GM21528 (cell line): ENCODE measurements at regions not wholly inside any gene's neighbourhood (a gene's known extent, or its start where the extent isn't known, plus 50 kb on each side); places are given as distances from the start of the nearest gene placed in this dataset.

Experiments used
- ATAC-seq: cut with Tn5 transposase; IDR thresholded peaks from one replicate; pipeline ENCODE4 v1.9.1; 2021; ENCODE audit warnings: mild to moderate bottlenecking, moderate library complexity; ENCODE audit not compliant: unreplicated experiment, low FRiP score

DNA sequence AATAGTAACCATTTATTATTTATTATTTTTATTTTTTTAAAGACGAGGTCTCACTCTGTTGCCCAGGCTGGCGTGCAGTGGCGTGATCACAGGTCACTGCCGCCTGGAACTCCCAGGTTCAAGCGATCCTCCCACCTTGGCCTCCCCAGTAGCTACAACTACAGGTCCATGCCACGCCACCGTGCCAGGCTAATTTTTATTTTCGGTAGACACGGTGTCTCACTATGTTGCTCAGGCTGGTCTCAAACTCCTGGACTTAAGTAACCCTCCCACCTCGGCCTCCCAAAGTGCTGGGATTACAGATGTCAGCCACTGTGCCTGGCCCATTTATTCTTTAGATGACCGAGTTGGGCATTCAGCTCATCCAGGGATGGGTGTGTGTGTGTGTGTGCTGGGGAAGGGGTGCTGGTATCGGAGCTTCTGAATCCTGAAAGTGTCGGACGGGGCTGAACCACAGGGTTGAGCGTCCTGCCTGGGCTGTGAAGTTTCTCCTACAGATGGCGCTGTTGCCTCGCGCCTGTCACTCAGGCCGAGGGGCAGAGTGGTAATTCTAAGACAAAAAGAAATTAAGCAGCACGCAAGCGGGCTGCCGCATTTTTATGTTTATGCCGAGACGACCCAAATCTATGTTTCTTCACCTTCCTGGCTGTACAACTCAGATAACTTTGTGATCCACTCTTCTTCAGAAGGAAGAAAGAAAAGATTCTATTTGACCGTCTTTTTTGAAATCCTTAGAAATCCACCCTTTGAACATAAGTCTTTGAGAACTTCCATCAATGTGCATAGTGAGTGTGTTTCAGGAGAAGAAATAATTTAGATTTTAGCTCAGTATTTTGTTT, 252.8 kb downstream of the CDH26 start:
- no peak for ATAC-seq

DNA sequence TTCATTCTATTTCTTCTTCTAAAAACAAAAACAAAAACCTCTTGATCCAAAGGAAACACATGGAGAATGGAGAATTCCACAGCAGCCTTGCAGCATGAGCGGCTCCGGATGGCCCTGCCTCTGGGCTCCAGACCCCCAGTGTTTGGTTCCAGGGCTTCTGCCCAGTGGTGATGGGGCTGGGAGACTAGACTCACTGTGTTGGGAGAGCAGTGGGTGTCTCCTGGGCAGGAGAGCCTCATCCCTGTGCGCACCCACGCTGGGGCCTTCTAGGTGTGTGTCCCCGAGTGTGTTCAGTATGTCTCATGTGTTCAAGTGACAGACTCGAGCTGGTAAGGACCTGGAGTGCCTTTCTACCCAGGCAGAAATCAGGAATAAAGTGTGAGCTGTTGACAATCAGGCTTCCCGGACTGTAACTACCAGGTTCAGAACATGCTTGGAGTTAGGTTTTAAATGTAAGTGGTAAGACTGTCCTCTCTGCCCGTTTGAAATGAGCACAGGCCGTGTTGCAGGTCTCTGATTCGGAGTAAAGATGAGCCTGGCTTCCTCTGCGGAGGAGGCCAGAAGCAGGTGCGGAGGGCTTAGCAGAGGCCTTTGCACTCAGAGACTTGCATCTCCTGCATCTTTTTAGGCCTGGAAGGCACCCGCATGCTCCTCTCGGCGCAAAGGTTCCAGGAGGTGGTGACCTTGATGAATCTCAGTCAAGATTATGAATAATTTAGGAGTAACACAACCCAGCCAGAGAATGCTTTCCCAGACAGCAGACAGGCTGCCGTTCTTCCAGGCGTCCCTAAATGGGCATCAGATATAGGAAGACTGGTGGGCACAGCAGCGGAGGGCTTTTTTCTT, 253.6 kb downstream of the CDH26 start:
- no peak for ATAC-seq

DNA sequence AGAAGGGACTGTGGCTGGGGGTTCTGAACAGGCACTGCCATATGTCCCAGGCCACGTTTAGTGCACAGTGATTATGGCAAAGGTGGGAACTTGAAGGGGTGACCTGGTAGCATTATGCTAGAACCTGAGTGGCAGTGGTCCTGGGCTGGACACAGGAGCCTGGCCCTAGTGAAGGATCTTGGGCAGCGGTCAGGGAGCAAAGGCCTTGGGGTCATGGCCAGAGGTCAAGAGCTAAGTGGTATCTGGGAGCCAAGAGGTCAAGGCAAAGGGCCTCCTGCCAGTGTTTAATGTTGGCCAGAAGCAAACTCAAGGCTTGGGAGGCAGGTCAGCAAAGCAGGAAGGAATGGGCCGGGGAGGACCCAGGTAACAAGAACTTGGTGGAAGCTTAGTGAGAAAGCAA, 254.5 kb downstream of the CDH26 start:
- no peak for ATAC-seq

DNA sequence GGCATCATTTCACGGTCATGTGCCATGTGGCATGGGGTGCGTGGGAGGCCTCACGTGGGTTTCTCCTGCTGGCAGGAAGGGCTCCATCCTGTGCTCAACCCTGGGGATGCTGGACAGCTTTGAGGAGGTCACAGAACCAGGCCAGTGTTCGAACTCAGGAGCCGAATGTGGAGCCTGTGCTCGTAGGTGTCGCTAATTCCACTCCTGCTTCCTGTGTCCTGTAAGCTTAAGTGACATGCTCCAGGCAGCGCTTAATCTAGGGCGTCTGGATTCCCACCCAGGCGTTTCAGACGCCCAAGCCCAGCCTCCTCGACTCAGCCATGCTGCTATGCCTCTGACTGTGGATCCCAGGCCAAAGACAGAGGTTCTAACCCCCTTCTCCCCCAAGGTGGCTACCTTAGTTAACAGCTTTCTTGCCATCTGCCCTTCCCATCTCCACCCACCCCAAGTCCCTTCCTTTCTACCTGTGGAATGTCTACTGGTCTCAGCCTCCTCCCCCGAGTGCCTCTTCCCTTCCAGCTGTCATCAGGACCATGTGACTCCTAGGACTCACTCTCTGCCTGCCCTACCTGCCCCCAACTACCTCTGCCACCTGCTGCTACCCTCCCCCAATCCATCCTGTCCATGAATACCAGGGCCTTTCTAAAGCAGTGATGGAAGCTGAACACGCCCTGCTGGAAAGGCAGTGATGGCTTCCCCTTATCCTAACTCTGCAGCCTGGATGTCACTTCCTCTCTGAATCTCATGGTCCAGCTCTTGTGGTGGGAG, 255.1 kb downstream of the CDH26 start:
- no peak for ATAC-seq

DNA sequence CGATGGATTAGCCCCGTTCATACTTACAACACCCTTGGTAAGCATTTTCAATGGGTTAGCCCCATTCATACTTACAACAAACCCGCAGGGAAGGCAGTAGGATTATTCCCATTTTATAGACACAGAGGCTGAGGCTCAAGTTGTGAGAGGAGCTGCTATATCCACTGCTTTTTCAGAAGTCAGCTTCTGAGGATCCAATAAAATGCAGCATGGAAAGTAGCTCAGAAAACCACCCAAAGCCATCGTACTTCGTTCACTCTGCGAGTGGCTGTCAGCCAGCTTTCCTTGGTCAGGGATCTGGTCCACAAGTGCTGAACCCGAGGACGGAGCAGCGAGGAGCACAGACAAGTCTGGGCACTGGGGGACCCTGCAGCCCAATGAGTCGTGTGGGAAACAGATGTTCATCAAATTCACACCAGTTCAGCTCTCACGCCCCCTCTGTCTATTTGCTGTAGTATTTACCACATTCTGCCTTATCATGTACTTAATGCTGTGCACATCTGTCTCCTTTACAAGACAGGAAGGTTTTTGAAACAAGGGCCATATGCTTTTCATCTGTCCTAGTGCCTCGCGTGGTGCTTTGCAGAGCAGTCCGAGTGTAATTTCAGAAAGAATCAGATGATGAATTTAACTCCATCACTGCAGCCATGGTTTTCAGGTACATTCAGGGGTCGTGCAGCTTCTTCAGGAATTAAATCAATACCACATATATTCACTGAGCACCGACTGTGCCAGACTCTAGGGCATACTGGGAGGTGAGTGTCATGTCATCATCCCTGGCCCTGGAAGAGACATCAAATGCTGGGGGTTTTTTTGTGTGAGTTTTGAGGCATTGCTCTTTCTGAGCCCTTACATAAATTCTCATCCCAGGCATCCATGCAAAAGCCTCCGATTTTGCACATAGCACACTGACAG, 256.9 kb downstream of the CDH26 start:
- ATAC-seq, result no peak

DNA sequence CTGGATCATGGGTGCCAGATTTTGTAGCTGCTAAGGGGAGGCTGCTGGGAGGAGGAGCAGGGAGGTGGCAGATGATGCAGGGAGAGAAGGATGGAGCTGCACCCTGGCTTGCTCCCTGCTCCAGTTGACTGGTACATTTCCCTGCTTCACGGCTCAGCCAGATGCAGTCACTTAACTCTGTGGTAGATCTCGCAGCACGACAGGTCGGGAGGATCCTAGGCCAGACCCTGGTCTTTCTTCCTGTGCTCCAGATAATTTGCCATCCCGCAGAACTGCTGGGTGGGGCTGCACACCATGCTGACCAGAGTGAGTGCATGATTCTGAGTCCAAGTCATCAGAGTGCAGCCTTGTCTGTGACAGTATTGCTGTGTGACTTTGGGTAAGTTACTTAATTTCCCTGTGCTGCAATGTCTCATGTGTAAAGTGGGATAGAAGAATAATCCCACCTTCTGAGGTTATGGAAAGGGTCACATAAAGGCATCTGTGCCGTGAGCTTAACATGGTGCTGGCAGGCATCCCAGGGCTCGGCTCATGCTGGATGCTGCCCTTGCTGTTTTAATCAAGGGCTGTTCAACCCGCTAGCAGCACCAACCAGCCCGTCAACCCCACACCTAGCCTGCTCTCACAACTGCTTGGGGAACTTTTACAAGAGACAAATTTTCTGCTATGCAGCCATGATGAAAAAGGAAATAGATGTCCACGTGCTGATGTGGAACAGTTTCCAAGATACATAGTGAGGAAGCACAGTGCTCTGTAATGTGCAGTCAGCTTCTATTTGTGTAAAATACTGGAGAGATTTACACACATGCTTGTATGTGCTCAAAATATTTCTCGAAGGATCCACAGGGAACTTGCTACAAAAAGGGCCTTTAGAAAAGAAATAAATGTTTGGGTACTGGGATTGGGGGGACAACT, 257.9 kb downstream of the CDH26 start:
- ATAC-seq, result no peak

DNA sequence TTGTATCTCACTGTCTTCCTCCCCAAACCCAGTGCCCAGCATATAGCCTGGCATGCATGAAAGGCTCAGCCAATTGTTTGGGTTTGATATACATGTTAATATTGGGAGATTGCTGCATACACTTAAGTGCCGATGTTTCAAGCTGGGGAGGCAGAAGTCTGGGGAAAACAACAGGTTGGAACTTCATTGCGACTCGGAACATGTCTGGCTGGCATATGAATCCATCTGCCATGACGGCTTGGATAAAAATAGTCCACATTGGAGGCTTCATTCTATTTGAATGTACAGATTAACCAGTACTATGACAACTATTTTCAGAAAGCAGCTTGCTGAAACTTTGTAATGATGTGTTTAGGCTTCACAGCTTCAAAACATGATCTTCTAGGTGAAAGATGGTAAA, 261.0 kb downstream of the CDH26 start:
- no peak for ATAC-seq

DNA sequence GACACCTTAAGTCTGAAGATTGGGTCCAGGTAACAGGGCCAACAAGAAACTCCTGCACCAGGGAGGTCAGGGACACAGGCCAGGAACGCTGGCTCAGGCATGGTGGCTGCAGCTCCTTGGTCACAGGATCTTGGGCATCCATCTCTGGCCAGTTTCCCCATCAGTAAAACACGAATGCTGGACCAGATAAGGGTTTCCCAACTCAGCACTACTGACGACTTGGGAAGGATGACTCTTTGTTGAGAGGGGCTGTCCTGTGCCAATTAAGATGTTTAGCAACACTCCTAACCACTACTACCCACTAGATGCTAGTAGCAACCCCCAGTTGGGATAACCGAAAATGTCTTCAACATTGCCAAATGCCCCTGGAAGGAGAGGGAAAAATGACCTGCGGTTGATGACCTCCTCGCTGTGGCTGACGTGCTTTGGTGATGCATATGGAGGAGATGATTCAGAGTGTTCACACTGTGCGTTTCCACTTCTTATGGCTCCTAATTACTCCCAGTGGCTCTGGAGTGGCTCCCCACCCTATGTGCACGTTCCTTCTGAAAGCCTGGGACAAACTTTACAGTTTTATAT, 261.9 kb downstream of the CDH26 start:
- no peak for ATAC-seq

DNA sequence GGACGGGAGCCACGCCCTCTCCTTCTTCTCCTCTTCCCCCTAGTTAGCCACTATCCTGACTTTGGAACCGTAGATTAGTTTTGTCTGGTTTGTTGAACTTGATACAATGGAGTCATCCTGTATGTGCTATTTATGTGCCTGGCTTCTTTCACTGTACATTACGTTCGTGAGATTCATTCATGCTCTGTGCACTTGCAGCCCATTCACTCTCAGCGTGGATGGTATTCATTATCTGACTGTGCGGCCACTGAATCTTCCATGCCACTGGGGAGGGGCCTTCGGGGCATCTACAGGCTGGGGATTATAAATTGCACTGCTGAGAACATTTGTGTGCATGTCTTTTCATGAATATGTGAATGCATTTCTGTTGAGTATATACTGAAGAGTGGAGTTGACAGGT, 262.5 kb downstream of the CDH26 start:
- no peak for ATAC-seq

DNA sequence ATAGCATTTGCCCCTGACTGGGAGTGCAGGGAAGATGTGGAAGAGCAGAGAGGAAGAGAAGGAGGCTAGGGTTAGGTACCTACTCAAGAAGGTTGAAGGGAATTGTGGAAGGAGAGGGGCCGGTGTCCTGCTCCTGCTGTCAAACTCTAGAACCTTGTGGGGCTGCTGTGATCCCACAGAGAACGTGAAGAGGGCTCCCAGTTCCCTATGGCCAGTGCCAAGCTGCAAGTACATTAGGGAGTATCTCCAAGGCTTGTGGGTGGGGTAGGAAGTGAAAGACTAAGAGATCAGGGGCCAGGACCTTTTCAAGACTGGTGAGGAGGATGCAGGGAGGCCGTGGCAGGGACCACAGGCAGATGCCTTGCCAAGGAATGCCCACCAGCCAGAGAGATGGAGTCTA, 263.4 kb downstream of the CDH26 start:
- no peak for ATAC-seq

DNA sequence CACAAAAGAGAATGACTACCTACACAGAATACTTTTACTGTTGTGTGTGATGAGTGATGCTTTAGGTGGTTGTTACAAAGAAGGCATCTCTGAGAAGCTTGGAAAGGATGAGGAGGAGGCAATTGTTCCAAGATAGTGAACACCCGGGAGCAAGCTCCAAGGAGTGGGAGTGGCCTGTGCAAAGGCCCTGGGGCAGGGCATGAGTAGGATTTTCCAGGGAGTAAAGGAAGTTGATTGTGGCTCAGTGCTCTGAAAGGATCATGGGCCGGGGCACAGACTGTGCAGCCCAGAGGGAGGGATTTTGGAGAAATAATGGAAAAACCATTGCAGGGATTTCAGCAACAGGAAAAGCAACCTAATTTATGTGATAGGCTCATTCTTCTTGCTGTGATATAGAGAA, 264.3 kb downstream of the CDH26 start:
- no peak for ATAC-seq

DNA sequence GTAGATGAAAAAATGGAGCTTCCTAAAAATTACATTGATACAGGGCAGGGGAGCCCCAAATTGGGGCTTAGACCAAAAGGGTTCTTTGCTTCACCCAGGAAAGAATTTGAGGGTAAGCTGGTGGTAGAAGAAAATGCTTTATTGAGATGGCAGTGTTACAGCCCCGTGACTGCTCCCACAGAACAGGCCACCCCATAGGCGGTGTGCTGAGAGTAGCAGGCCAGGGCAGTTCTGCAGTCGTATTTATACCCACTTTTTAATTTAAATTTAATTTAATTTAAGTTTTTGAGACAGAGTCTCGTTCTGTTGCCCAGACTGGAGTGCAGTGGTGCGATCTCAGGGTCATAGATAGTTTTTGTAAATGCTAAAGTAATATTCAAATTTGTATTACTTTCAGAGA, 265.0 kb downstream of the CDH26 start:
- no peak for ATAC-seq

DNA sequence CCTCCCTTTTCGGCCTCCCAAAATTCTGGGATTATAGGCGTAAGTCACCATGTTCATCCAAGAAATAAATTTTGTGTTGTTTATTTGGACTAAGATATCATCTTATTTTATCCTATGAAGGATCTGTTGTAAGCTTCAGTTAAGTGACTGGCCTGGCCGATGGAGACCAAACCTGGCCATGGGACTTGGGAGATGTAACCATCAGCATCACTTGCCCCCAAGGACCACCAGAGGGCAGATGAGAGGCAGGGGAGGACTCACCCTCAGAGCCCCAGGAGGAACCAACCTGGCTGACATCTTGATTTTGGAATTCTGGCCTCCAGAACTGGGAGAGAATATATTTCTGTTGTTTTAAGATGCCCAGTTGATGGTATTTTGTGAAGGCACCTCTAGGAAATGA, 266.7 kb downstream of the CDH26 start:
- no peak for ATAC-seq

DNA sequence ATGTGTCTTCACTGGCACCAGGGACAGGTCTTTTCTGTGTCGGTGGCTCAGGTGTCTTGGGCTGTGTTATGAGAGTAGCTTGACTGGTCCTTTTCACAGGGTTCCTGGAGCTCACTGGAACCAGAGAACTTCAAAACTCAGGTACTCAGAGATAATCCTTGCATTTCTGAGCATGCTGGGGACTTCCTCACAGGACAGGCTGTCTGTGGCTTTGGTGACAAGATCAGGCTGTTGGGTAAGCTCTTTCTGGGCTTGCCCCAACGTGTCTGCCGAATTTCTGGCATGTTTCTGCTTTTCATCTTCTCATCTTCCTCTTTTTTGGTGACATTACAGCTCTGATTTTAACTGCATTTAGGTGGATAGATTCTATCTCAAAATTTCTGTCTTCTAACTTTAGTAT, 270.0 kb downstream of the CDH26 start:
- ATAC-seq, result no peak

DNA sequence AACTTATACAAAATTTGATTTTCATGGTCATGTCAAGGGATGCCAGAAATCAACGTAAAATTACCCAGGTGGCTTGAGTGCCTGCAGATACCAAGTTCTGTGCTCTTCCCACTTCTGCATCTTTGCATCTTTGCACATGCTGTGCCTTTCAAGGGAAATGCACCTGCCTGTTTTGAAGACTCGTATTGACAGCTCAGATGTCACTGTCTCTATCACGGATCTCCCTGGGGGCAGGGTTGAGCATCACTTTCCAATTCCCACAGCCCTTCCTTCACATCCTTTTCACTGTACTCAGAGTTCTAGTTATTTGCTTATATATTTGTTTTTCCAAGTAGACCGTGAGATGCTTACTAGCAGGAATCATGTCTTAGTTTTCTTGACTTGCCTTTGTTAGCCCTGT, 274.2 kb downstream of the CDH26 start:
- ATAC-seq, result no peak

DNA sequence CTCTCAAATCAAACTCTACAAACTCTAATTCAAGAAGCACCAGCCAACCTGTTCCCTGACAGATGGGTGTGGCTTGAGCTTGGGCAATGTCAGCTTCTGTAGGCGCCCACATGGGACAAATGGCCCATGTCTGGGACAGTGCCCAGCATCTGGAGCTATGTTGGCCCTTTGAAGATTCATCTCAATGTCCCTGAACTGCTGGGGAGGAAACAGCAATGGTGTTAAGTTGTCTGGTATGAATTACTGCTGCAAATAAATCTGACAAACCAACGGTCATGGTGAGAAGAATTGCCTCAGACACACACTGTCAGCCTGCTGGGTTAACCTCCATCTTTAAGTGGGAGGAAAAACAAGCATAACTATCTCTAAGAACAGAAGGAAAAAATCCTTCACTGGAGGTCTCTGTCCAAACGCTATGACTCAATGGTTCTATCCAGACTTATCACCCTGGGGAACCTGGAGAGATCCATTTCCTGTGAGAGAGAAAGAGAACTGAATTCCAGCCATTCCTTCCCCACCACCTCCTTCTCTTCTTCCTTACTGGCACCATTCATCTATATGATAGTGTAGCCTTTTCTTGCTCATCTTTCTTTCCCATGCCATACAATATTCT, 274.9 kb downstream of the CDH26 start:
- ATAC-seq, result no peak

DNA sequence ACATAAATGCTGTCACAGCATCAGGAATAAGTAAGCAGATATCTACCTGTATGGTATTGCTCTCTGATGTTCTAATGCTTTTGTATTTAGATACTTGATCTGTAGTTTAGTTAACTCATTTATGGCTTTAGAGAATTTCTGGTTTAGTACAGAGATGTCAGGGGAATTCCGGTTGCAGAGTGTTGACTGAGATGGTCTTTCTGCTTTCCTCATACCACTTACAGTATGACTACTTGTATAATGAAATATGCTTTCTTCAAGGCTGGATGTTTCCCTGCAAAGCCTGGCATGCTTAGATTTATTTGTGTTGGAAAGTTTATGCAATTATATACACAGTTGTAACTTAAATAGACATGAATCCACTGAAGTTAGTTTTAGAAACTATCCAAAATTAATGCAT, 278.4 kb downstream of the CDH26 start:
- ATAC-seq, result no peak

DNA sequence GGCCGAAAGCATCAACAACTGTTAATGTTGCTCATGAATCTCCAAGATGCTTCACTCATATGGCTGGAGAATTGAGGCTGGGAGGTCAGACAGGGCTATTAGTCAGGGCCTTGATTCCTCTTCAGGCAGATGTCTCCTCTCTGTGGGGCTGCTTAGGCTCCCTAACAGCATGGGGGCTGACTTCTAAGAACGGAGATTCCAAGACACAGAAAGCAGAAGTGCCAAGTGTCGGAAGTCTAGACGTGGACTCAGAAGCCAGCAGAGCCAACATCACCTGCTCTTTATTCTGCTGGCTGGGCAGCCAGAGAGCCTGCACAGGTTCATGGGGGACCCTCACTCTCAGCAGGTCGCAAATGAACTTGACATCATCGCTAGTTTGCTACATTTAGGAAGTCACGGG, 279.8 kb downstream of the CDH26 start:
- no peak for ATAC-seq
